Muscle of back (tissue), 3 donors: ENCODE measurements at regions not wholly inside any gene's neighbourhood (a gene's known extent, or its start where the extent isn't known, plus 50 kb on each side); places are given as distances from the start of the nearest gene placed in this dataset.
A peak's percentile ranks its signal among the peaks of the same experiment; 100 is the strongest.

Experiments used
- DNase-seq, 3 donors: peaks; one replicate each; pipeline versions ENCODE4 v3.0.0 to v3.0.0-alpha.2; 2013

DNA sequence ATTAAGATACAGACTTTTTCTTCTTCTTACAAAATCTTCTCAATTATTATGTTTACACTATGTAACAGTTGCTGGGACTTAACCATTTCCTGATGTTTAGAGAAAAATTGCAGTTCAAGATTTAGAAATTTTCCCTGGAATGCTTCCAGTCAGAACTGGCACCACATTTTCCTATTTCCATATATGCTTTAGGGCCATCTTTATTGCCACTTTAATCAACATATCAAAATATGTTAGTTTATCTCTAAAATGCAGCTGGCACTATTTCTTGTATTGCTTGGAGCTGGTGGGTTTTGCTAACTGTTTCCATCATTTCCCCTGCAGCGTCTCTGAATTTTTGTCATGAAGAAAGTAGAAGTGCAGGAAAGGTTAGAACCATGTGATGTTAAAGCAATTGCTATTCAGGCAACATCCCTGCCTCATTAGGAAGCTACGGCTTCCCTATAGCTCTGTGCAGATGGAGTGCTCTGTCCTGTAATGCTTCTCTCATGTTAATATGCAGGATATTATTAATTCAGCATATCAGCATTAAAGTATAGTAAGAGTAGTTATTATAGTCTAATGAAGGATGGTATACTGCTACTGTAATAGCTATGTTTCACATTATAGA lies 269.1 kb downstream of the MTRR start:
- no peak for DNase-seq

DNA sequence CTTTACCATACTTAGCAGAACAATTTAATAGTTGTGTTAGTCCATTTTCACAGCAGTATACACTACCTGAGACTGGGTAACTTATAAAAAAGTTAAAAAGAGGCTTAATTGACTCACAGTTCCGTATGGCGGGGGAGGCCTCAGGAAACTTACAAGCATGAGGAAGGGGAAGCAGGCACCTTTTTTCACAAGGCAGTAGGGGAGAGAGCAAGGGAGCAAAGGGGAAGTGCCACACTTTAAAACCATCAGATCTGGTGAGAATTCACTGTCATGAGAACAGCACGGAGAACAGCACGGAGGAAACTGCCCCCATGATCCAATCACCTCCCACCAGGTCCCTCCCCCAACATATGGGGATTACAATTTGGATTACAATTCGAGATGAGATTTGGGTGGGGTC lies 269.9 kb downstream of the MTRR start:
- no peak for DNase-seq

DNA sequence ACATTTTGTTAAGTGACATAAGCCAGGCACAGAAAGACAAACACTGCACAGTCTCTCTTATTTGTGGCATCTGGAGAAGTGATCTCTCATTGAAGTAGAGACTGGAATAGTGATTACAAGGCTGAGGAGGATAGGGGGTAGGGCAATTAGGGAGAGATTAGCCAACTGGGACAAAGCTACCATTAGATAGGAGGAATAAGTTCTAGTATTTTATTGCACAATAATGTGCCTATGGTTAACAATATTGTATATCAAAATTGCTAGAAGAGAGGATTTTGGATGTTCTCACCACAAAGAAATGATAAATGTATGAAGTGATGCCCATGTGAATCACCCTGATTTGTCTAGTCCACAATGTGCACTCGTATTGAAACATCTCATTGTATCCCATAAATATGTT lies 281.8 kb downstream of the MTRR start:
- no peak for DNase-seq

DNA sequence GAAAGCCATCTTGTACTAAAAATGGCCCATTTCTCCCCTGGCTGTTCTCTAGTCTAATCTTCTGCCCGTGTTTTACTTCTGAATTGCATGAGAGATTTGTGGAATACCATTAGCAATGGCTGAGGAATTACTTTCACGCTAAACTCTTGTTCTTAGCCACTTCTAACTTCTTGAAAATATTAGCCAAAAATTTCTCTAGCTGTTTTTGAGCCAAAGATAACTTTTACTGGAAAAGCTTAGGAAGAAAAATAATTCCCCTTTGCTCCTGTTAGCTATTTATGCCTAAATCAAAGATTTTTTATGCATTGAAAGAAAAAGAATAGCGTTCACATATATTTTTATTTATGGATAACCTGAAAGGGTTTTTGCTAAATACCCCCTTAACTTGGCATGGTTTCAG lies 287.8 kb downstream of the MTRR start:
- DNase-seq = peak; percentile 10 to 29 (median 27)

DNA sequence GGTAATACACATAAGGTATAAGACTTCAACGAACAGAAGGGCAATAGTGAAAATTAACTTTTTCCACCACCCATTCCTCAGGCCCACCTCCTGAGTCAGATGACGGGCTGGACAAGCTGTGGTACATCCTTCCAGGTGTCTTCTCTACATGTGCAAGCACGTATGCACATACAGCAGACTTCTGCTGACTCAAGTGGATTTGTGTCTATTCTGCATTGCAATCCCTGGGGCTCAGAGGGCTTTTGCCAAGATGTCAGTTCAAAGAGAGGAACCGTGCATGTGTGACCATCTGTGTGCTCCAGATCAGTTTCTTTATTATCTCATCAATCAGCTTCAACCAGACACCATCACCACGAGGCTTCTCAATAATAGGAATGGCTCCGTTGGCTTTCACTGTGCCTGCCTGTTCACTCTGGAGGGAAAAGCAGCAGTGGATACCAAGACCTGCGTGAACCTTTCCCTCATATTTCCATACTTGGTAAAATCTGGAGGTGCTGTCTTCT lies 288.4 kb downstream of the MTRR start:
- DNase-seq = no peak

DNA sequence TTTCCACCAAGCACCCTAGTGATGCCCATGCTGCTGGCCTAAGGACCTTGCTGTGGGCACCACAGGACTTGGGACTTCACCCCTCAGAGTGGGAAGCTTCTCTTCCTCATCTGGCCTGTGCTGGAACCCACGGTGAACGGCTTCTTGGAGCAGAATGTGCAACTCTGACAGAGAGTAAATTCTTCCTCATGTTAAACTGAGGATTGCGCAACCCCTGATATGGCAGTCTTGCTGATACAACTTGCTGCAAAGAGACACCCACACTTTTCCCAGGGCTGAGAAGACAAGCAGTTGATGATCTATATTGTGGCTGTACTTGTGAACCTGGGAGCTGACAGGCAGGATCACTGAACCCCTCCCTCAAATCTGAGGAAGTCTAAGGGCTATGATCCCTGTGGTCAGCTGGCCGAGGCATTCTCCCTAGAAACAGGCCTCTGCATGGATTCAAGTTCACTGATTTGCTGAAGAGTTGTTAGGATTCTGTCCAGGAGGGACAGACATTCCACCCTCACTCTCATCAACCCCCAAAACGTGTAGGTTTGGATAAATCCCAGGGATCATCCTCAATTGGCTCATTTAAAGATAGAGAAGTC lies 307.2 kb downstream of the MTRR start:
- DNase-seq = no peak

DNA sequence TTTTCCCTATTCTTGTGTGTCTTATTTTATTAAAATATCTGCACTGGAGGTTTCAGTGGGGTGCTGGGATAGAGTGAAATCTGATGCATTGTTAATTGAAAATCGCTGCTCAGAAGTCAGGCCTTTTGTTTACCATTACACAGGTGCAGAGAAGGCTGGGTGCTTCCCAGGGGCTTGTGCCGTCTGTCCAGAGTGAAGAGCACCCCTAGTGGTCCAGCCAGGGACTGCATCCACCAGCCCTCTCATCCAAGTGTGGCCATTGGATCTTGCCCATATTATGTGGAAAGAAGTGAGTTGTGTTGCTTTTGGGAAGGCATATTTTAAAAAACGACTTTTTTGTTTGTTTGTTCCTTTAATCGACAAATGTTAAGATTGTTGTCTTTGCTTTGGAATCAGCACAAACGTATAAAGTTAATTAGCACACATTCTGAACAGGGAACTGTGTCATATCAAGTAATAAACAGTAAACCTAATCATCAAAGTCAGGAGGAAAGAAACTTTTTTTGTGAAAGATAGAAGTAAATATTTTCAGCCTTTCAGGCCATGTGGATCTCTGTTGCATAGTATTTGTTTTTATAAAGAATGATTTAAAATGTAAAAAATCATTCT lies 315.6 kb downstream of the MTRR start:
- no peak for DNase-seq

DNA sequence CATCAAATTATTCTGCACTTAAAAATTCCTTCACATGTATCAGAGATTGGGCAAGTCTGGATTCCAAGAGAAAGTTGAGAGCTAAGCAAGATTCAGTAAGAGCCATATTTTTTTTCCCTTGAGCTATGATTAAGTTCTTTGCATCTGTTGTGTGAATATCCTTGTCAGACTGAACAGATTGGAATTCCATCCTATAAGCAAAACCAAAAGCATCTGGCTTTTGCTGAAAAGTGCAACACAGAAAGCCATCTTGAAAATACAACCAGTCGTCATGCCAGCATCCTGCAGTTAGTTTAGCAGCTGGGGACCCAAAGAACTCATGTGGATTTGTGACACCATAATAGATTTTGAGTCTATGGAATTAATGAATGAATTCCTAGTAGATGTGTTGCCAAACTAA lies 316.9 kb downstream of the MTRR start:
- no peak for DNase-seq

DNA sequence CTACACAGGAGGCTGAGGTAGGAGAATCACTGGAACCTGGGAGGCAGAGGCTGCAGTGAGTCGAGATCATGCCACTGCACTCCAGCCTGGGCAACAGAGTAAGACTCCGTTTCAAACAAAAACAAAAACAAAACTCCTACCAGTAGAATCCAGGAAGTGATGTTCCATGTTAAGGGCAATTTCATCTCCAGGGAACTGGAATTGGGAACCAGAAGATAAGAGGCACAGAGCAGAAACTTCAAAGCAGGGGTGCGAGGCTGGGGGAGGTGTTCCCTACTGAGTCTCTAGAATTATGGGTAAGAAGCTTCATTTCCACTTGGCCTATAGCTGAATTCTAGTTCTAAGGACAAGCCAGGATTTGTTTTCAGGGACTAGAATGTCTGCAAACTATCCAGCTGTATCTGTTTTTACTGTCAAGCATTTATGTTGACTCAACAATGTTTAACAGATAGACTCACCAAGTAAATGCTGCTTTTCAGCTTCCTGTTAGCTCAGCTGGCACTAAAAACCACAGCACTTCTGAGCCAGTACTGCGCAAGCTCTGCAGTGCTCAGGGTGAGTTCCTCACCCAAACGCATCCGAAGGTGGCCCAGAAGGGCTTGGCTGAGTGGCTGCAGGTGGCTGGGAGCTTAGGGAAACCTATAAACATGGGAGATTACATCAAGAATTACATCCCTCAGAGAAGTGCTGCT lies 320.1 kb downstream of the MTRR start:
- DNase-seq = peak in 1 of 3 donors; percentile 22

DNA sequence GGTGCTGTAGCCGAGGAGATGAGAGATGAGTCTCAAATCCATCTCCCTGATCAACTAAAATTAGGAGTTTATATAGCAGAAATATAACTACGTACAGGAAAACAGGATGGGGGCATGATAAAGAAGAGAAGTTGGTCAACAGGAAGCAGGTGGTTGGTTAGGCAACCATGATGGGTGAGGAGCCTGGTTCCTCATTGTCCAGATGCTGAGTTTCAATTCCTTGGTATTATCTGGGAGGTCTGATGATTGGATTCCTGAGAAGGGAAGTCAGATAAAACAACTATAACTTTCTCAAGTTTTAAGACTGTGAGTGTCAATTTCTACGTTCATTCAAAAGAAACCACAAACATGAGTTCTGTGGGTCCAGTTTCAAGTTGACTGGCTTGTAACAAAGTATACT lies 323.9 kb downstream of the MTRR start:
- no peak for DNase-seq

DNA sequence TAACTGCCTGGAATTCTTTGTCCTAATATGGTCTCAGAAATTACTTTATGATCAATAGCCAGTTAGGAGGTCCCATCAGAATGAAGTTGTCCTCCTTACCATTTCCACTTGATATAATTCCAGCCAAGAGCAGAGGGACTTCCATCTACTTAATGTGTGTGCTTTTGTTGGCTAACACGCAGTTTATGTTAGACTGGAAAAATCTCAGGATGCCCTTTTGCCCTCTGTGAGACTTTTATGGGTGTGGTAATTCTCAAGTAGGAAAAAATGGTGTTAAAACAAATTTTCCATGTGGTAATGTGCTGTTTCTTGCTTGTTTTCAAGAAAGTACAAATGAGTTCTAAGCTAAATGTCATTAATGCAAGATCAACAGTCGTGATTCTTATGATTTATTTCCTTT lies 327.1 kb downstream of the MTRR start:
- peak in 2 of 3 donors; percentile 22 to 33 for DNase-seq

DNA sequence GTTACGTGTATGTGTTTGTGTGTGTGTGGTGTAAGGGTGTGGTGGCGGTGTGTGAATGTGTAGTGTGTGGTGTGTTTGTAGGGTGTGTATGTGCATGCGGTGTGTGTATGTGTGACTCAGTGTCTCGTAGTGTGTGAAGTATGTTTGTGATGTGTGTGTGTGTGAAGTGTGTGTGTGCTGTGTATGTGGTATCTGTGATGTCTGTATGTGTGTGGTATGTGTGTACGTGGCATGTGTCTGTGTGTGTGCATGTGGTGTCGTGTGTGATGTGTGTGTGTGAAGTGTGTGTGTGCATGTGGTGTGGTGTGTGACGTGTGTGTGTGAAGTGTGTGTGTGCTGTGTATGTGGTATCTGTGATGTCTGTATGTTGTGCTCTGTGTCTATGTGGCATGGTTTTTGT lies 339.4 kb downstream of the MTRR start:
- no peak for DNase-seq

DNA sequence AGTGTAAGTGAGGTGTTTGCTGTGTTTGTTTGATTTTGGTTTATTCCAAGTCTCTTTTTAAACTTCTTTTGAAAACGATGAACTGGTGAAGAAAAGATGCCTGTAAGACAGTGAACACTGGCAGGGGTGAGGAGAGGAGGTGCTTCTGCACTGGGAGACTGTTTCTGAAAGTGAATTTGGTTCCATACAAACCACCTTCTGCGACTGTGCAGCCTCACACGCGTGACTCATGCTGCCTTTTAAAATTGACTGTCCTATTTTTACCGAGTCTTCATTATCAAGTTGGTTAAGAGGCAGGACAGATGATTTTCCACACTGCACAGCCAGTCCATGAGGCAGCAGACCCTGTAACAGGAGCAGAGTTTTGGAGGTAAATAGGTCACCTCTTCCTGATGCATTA lies 340.6 kb downstream of the MTRR start:
- no peak for DNase-seq

DNA sequence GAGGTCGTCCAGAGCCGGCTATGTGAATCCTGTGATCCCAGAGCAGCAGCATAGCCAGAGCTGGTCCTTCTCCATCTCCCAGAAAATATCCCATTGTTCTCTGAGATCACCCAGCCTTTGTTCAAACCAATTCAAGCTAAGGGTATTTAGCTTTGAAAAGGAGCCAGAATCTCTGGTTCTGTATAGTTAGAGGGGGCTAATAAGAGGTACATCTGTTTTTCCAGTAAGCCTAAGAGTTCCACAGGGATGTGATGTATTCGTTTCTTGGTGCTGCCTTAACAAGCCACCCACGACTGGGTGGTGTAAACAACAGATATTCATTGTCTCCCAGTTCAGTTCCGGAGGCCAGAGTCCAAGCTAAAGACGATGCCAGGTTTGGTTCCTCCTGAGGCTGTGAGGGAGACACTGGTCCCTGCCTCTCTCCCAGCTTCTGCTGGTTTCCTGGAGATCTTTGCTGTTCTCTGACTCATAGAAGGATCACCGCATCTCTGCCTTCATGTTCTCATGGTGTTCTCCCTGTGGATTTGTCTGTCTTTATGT lies 344.8 kb downstream of the MTRR start:
- DNase-seq = peak in 1 of 3 donors; percentile 26

DNA sequence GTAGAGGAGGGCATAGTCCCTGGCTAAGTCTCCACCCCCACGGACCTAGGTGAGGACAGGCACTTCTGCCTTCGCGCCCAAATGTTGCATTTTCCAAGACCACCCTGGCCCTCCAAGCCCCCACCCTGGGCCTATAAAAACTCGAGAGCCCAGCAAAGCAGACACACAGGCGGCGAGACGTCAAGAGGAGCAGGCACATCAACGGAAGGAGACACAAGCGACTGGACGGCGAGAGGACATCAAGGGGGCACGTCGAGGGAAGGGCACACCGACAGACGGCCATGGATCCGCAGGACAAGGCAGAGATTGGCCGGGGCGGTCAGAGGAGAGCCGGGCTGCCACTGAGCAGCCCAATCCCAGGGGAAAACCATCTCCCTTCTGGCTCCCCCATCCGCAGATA lies 348.0 kb downstream of the MTRR start:
- no peak for DNase-seq

DNA sequence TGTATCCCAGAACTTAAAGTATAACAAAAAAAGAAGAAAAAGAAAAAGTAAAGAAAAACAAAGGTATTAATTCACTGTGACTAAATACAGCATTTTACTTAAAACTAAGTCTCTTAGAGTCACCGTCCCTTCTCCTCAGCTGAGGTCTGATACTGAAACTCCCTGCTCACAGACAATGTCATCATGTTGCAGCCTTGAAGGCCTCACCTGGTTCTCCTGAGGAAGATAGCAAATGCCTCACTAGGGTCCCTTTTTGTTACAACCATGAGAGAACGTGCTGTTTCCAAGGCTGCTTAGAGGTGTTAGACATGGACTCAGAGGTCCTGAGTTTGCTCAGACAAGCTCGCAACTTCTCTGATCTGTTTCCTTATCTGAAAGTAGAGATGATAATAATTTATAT lies 357.2 kb downstream of the MTRR start:
- no peak for DNase-seq

DNA sequence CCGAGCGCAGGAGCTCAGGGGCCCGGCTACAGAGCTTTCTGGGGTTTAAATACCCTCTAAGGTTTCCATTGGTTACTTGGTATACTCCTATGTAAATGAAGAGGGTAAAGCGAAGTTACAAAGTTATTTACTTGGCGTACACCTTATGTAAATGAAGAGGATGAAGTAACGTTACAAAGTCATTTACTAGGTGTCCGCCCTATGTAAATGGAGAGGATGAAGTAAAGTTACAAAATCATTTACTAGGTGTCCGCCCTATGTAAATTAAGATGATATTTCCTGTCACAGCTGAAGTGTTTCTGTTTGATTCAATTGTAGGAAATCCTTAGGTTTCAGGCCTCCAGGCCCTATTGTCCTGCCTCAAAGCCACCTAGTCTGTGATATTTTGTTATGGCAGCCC lies 358.2 kb downstream of the MTRR start:
- no peak for DNase-seq

DNA sequence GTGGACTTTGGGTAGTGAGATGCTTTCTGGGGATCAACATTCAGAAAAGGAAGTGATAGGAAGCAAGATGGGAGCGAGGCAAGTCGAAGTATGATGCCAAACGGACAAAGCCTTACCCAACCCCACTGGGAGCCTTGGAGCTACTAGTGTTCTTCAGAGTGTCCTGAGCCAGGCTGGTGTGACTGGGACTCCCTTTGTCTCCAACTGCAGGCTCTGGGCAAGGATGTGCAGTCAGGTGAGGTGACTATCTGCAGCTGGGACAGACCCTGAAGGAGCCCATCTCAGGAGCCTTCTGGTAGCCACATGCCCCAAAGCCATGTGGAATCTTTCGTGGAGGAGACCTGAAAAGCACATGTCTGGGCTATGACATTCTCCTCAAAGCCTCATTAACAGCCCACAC lies 360.6 kb downstream of the MTRR start:
- no peak for DNase-seq

DNA sequence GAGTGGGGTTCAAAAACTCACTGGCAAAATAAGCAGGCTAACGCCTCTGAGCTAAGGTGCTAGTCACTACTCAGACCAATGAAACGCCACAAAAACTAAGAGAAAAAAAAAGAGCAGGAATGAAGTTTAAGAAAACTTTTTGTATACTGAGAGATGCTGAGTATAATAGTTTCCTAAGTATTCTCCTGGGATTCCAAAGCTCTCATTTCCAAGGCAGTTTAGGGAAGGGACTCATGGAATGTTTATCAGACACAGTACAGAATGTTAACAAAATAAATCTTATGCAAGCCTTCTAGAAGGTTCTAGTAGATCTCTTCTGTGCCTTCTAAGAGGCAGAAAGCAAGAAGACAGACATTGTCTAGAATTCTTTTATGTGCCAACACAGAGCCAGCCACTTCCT lies 361.9 kb downstream of the MTRR start:
- DNase-seq = no peak

DNA sequence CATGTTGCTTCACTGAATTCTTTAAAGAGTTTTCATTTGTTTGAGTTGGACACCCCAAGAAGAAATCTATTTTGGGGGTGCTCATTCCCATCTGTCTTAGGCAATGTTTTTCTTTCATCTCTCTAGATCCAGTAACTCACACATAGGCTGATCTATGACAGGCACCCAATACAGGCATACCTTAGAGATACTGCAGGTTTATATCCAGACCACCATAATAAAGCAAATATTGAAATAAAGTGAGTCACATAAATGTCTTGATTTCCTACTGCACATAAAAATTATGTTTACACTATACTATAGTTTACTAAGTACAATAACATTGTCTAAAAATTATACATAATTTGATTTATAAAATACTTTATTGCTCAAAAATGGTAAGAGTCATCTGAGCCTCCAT lies 364.5 kb downstream of the MTRR start:
- no peak for DNase-seq

DNA sequence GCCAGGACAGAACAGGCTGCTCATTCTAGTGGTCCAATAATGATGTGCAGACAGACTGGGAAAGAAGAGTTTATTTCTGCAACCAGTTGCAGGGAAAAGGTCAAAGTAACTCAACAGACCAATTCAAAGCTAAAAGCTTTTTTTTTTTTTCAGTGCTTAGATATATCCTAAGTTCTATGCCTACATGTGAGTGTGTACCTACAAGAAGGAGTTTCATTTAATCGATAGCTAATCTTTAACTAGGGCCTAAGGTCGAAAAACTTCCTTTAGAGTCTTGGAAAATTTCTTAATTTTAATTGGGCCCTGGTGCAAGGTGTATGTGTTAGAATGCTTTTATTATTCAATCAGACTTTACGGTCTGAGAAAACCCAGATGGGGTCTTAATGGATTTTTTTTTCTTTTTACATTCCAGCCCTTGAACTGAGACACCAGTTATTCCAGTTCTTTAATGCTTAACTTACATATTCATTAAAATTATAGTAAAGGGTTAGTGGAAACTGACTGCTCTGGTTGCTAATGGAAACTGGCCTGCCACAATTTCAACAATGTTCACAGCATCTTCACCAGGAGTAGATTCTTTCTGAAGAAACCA lies 365.3 kb downstream of the MTRR start:
- no peak for DNase-seq

DNA sequence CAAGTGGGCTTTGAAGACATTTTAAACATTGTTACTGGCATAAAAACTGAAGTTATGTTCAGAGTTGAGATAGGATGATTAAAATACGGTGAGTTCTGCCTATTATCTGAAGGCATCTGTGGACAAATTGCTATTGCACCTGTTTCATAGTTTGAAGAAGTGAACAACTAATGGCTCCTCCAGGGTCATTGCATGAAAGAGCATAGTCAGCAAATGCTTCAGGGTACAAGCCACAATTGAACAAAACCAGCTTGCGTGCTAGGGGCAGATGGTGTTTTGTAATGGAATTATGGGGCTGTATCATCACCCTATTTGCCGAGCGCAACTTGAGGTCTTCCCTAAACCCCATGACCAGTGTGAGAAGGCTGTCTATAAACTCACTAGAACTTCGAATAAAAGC lies 369.1 kb downstream of the MTRR start:
- no peak for DNase-seq
